AG09319 (cell line): ENCODE measurements at regions not wholly inside any gene's neighbourhood (a gene's known extent, or its start where the extent isn't known, plus 50 kb on each side); places are given as distances from the start of the nearest gene placed in this dataset.

Experiments used
- DNase-seq: peaks from one replicate; pipeline ENCODE4 v3.0.0-alpha.2; 2010; ENCODE audit warnings: low read depth; ENCODE audit errors: extremely low read depth
- CTCF ChIP-seq: IDR thresholded peaks from 2 replicates; pipeline ENCODE4 v1.5.1; 2011; ENCODE audit warnings: low read depth, mild to moderate bottlenecking, inconsistent platforms, low read length, moderate library complexity

GRCh38 chr1:84090447-84091245, 53.4 kb upstream of the PRKACB start:
- no peak for DNase-seq

GRCh38 chr1:84089867-84090266, 54.2 kb upstream of the PRKACB start:
- no peak for DNase-seq
- no peak for TF ChIP-seq CTCF

More at GRCh38 chr1:84090447-84091245, 53.4 kb upstream of the PRKACB start:
- no peak for TF ChIP-seq CTCF

GRCh38 chr1:84089465-84089864, 54.6 kb upstream of the PRKACB start:
- no peak for DNase-seq

GRCh38 chr1:84086616-84087015, 57.5 kb upstream of the PRKACB start:
- DNase-seq = no peak
- TF ChIP-seq CTCF = no peak

More at GRCh38 chr1:84089465-84089864, 54.6 kb upstream of the PRKACB start:
- TF ChIP-seq CTCF = no peak

GRCh38 chr1:84086189-84086588, 57.9 kb upstream of the PRKACB start:
- no peak for TF ChIP-seq CTCF
- no peak for DNase-seq

- TF ChIP-seq CTCF = no peak
- DNase-seq = no peak
These were observed 60.8 kb upstream of the PRKACB start for GRCh38 chr1:84083307-84083706.

- TF ChIP-seq CTCF = no peak
- no peak for DNase-seq
These were observed 65.2 kb upstream of the PRKACB start for GRCh38 chr1:84078842-84079202.
